Mesothelial cell of epicardium (in vitro differentiated cells): ENCODE measurements at regions not wholly inside any gene's neighbourhood (a gene's known extent, or its start where the extent isn't known, plus 50 kb on each side); places are given as distances from the start of the nearest gene placed in this dataset.

ENCODE experiments used
- DNase-seq, 2 experiments: peaks; one replicate each; pipeline ENCODE4 v3.0.0; 2021; ENCODE audit warnings: low spot score in 2 of 2; ENCODE audit not compliant: unreplicated experiment in 2 of 2
- H3K27ac Mint-ChIP-seq: 2 replicates; pipeline ENCODE4 v1.8.0; 2021; ENCODE audit warnings: mixed read lengths
- H3K27me3 Mint-ChIP-seq: 2 replicates; pipeline ENCODE4 v1.8.0; 2021; ENCODE audit warnings: low read depth, mixed read lengths
- H3K36me3 Mint-ChIP-seq: 2 replicates; pipeline ENCODE4 v1.8.0; 2021; ENCODE audit warnings: mixed read lengths
- H3K4me1 Mint-ChIP-seq: 2 replicates; pipeline ENCODE4 v1.8.0; 2021; ENCODE audit warnings: mixed read lengths
- H3K4me3 Mint-ChIP-seq: 2 replicates; pipeline ENCODE4 v1.8.0; 2021; ENCODE audit warnings: mild to moderate bottlenecking, moderate library complexity, mixed read lengths
- H3K9me3 Mint-ChIP-seq: 2 replicates; pipeline ENCODE4 v1.8.0; 2021; ENCODE audit warnings: mixed read lengths
- TF ChIP-seq, protein P1 (sequence below): fragments of 200-600 bp; sonication (generic); IDR thresholded peaks from one replicate; pipeline ENCODE4 v1.5.0; 2021; ENCODE audit warnings: antibody characterized with exemption; ENCODE audit not compliant: unreplicated experiment

DNA sequence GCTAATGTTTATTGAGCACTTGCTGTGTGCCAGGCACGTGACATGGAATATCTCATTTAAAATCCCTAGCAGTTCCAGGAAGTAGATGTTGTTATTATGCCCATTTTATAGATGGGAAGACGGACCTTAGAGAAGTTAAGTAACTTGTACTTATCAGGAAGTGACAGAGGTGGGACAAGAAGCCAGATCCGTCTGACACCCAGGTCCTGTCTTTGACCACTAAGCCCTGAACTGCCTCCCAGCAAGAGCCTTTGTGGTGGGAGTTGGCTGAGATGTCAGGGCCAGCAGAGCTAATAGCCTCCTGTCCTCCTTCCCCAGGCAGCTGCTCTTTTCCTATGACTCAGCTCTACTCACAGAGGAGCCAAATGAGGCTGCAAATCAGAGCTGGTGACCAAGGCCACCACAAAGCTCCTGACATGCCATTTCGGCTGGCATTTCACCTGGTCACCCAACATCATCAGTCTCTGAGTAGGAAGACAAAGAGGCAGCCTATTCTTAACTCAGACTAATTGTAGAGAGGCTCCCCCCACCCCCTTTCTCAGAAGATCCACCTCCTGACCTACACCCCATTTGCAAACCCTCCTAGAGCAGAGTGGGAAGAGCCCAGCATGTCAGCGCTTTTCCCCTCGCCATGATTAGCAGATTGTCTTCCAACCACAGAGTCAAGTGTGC lies 175.1 kb upstream of the KIT start:
- H3K27me3 Mint-ChIP-seq = peaks cover 2% of the 10 kb centered on the region
- DNase-seq = no peak
- no peak overlapping the region for H3K4me3 Mint-ChIP-seq
- TF ChIP-seq, protein P1, sequence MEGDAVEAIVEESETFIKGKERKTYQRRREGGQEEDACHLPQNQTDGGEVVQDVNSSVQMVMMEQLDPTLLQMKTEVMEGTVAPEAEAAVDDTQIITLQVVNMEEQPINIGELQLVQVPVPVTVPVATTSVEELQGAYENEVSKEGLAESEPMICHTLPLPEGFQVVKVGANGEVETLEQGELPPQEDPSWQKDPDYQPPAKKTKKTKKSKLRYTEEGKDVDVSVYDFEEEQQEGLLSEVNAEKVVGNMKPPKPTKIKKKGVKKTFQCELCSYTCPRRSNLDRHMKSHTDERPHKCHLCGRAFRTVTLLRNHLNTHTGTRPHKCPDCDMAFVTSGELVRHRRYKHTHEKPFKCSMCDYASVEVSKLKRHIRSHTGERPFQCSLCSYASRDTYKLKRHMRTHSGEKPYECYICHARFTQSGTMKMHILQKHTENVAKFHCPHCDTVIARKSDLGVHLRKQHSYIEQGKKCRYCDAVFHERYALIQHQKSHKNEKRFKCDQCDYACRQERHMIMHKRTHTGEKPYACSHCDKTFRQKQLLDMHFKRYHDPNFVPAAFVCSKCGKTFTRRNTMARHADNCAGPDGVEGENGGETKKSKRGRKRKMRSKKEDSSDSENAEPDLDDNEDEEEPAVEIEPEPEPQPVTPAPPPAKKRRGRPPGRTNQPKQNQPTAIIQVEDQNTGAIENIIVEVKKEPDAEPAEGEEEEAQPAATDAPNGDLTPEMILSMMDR = no peak
- H3K9me3 Mint-ChIP-seq = peaks cover 29% of the 10 kb centered on the region
- no peak overlapping the region for H3K27ac Mint-ChIP-seq
- no peaks in the 10 kb centered on the region for H3K4me1 Mint-ChIP-seq
- H3K36me3 Mint-ChIP-seq = no peaks in the 10 kb centered on the region

DNA sequence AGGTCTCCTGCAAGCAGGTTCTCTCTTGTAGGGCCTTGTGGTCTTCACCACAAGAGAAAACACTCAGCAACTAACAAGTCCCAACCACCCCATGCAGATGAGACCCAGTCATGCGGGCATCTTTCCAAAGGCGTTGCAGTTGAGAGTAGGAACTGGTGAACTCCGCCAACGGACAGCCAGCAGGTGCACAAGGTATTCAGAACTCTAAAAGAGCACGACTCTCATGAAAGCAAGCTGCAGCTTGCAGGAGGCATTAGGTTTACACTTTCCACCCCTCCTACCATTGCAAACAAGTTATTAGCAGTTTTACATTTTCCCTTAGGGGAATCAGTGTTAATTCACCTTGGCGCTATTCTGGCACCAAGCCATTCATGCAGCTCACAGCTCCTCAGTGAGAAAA lies 173.4 kb upstream of the KIT start:
- peaks cover 4% of the 10 kb centered on the region for H3K27me3 Mint-ChIP-seq
- H3K4me1 Mint-ChIP-seq = no peaks in the 10 kb centered on the region
- H3K27ac Mint-ChIP-seq = no peak overlapping the region
- no peaks in the 10 kb centered on the region for H3K36me3 Mint-ChIP-seq
- TF ChIP-seq, protein P1 = no peak
- H3K4me3 Mint-ChIP-seq = no peak overlapping the region
- DNase-seq = no peak
- peaks cover 13% of the 10 kb centered on the region for H3K9me3 Mint-ChIP-seq

DNA sequence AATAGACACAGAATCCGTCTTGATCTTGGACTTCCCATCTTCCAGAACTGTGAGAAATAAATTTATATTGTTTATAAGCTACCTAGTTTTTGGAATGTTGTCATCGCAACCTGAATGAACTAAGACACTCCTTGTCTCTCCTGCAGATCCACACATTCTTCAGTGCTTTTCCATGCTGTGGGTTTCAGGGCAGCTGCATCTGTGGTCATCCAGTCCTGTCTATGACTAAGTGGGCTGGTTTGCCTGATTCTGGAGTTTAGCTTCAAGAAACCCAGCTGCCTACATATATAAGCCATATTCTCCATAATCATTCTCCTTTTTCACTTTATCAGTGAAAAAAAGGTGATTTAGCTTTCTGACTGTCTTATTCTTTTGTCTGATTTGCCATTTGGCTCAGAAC lies 170.3 kb upstream of the KIT start:
- no peak for DNase-seq
- Mint-ChIP-seq H3K4me1 (no peaks in the 10 kb centered on the region), H3K9me3 (no peaks in the 10 kb centered on the region), H3K4me3 (no peak overlapping the region), H3K27me3 (peaks cover 4% of the 10 kb centered on the region), H3K27ac (no peak overlapping the region), H3K36me3 (no peaks in the 10 kb centered on the region)
- TF ChIP-seq, protein P1 = no peak

DNA sequence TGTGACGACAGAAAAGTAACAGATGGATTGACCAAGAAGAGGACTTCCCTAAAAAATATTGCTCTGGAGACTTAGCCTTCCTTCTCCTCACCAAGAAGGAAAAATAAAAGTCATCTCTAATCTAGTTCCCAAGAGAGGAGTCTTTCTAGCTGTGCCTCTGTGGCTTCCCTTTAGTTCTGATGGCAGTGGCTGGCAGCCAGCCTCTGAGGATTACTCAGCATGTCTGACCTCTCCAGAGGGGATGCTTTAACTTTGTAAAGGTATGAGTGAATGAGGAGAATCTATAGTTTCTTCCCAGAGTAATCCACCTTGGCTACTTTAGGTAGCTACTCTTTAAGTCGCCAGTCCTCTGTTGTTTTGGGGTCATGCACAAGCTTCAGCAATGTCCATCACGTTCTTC lies 163.9 kb upstream of the KIT start:
- Mint-ChIP-seq H3K4me3 (no peak overlapping the region), H3K36me3 (no peaks in the 10 kb centered on the region), H3K27me3 (no peaks in the 10 kb centered on the region), H3K27ac (no peak overlapping the region), H3K9me3 (no peaks in the 10 kb centered on the region), H3K4me1 (peaks cover 2% of the 10 kb centered on the region)
- DNase-seq = no peak
- TF ChIP-seq, protein P1 = no peak

DNA sequence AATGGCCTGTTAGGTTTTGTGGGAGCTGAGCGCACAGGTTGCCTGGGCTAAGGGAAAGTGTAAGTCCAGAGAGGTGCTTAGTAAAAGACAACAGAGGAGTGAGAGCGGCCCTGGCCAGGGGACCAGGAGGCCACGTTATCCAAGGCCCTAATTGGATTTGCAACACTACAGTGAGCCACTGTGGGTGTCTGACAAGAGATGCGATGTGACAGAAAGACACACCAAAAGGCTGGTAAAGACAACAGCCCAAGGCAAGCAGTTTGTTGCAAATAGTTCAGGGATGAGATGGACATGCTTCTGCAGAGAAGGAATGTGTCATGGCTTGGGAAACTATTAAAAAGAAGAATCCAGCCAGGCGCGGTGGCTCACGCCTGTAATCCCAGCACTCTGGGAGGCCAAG lies 162.7 kb upstream of the KIT start:
- TF ChIP-seq, protein P1 = no peak
- H3K27ac Mint-ChIP-seq = no peak overlapping the region
- H3K27me3 Mint-ChIP-seq = no peaks in the 10 kb centered on the region
- no peak for DNase-seq
- no peaks in the 10 kb centered on the region for H3K36me3 Mint-ChIP-seq
- H3K9me3 Mint-ChIP-seq = no peaks in the 10 kb centered on the region
- peaks cover 14% of the 10 kb centered on the region for H3K4me1 Mint-ChIP-seq
- H3K4me3 Mint-ChIP-seq = no peak overlapping the region

DNA sequence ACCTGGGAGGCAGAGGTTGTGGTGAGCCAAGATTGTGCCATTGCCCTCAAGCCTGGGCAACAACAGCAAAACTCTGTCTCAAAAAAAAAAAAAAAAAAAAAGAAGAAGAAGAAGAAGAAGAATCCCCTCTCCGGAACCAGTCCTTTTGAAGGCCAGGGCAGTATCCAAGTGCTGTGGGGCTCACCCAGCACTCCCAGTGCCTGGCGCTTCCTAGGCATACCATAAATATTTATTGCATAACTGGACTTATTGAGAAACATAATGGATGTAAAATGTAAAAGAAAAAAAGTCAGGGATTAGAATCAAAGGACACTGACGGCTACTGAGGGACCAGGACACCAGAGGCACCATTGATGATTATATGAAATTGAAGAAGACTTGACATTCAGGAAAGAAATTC lies 162.1 kb upstream of the KIT start:
- Mint-ChIP-seq H3K4me1 (peaks cover 14% of the 10 kb centered on the region), H3K9me3 (no peaks in the 10 kb centered on the region), H3K27ac (no peak overlapping the region), H3K4me3 (no peak overlapping the region), H3K36me3 (no peaks in the 10 kb centered on the region), H3K27me3 (no peaks in the 10 kb centered on the region)
- DNase-seq = no peak
- TF ChIP-seq, protein P1 = no peak
